Endothelial cell of umbilical vein (primary cell): ENCODE measurements at regions not wholly inside any gene's neighbourhood (a gene's known extent, or its start where the extent isn't known, plus 50 kb on each side); places are given as distances from the start of the nearest gene placed in this dataset.

Experiments used
- CTCF ChIP-seq, 2 donors: IDR thresholded peaks; 1 replicate in 1 of 2; 2 replicates in 1 of 2; pipeline ENCODE4 v1.5.1; 2011; ENCODE audit warnings: low read length in 2 of 2, mild to moderate bottlenecking in 2 of 2, moderate library complexity in 2 of 2, control low read depth in 1 of 2, inconsistent platforms in 1 of 2, low read depth in 1 of 2; ENCODE audit not compliant: insufficient read depth in 1 of 2; ENCODE audit errors: extremely low read depth in 1 of 2
- EZH2 ChIP-seq: IDR thresholded peaks from 2 replicates; pipeline ENCODE4 v1.6.1; 2012; ENCODE audit warnings: borderline replicate concordance, low read depth, mild to moderate bottlenecking, moderate library complexity, low read length, inconsistent platforms; ENCODE audit not compliant: severe bottlenecking
- GATA2 ChIP-seq: IDR thresholded peaks from 2 replicates; pipeline ENCODE4 v1.7.0; 2011; ENCODE audit warnings: low read depth, mild to moderate bottlenecking, moderate library complexity, mixed read lengths, low read length; ENCODE audit not compliant: insufficient read length, insufficient read depth
- JUN ChIP-seq: IDR thresholded peaks from 2 replicates; pipeline ENCODE4 v1.6.1; 2011; ENCODE audit warnings: borderline replicate concordance, low read depth; ENCODE audit not compliant: insufficient read length, insufficient read depth
- MYC ChIP-seq: IDR thresholded peaks from one replicate; pipeline ENCODE4 v1.6.1; 2011; ENCODE audit warnings: mild to moderate bottlenecking, low read depth, low read length
- POLR2A ChIP-seq: IDR thresholded peaks from 2 replicates; pipeline ENCODE4 v1.6.1; 2012; ENCODE audit warnings: low read depth, mild to moderate bottlenecking, control low read depth, low read length
- POLR2AphosphoS5 ChIP-seq: IDR thresholded peaks from 2 replicates; pipeline ENCODE4 v1.6.1; 2012; ENCODE audit warnings: low read depth, mild to moderate bottlenecking, control low read depth, low read length, moderate library complexity; ENCODE audit not compliant: insufficient read depth
- TF ChIP-seq, protein P1 (sequence below): IDR thresholded peaks from 2 replicates; pipeline ENCODE4 v1.6.1; 2011; ENCODE audit not compliant: insufficient read depth, insufficient read length

DNA sequence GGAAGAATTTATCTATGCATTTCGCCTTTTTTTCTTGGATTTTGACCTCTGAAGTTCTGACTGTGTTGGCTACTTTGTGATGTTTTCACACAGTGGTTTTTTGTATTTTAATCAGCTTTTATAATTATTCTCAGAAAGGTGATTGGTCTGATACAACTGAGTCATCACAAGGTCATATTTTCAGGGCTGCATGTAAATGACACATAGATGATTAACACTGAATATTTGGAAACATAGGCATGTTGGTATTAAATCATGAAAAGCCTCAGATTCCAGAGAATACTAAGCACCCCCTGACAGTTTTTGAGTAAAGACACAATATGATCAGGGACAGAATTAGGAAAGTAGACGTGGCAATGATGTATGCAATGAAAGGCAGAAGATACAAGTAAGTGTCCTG is 175.5 kb upstream of the SLCO3A1 start:
- TF ChIP-seq CTCF (IDR thresholded peaks at IDR 0.05; ENCODE audit: extremely low read depth in 1 of 2, insufficient read depth in 1 of 2, low read depth in 1 of 2, low read length in 2 of 2) = no peak
- TF ChIP-seq EZH2 = no peak
- no peak for TF ChIP-seq POLR2A
- no peak for TF ChIP-seq MYC
- no peak for TF ChIP-seq GATA2
- no peak for TF ChIP-seq JUN
- TF ChIP-seq, protein P1, sequence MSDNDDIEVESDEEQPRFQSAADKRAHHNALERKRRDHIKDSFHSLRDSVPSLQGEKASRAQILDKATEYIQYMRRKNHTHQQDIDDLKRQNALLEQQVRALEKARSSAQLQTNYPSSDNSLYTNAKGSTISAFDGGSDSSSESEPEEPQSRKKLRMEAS = no peak
- TF ChIP-seq POLR2AphosphoS5 = no peak
